GM19324 (cell line): ENCODE measurements at regions not wholly inside any gene's neighbourhood (a gene's known extent, or its start where the extent isn't known, plus 50 kb on each side); places are given as distances from the start of the nearest gene placed in this dataset.

Source experiments
- ATAC-seq: cut with Tn5 transposase; IDR thresholded peaks from one replicate; pipeline ENCODE4 v1.9.1; 2021; ENCODE audit warnings: mild to moderate bottlenecking, moderate library complexity; ENCODE audit not compliant: unreplicated experiment, low FRiP score

- no peak for ATAC-seq
These were observed 57.9 kb downstream of the NPY start for GRCh38 chr7:24341691-24342413.

- no peak for ATAC-seq
These were observed 59.6 kb downstream of the NPY start for GRCh38 chr7:24343614-24344013.

GRCh38 chr7:24346129-24346528 lies 62.1 kb downstream of the NPY start:
- no peak for ATAC-seq

GRCh38 chr7:24346716-24347115 lies 62.7 kb downstream of the NPY start:
- ATAC-seq = no peak

GRCh38 chr7:24349339-24349738 lies 65.3 kb downstream of the NPY start:
- ATAC-seq = no peak

GRCh38 chr7:24354456-24354855 lies 70.5 kb downstream of the NPY start:
- ATAC-seq = no peak

GRCh38 chr7:24356718-24357386 lies 72.9 kb downstream of the NPY start:
- no peak for ATAC-seq

GRCh38 chr7:24361001-24361400 lies 77.0 kb downstream of the NPY start:
- no peak for ATAC-seq

GRCh38 chr7:24365606-24366005 lies 81.6 kb downstream of the NPY start:
- ATAC-seq = no peak

GRCh38 chr7:24366876-24367275 lies 82.9 kb downstream of the NPY start:
- no peak for ATAC-seq

GRCh38 chr7:24368161-24368560 lies 84.2 kb downstream of the NPY start:
- ATAC-seq = no peak

- ATAC-seq = no peak
These were observed 86.6 kb downstream of the NPY start for GRCh38 chr7:24370541-24370940.

GRCh38 chr7:24372961-24373955 lies 89.3 kb downstream of the NPY start:
- ATAC-seq = no peak

- ATAC-seq = no peak
These were observed 95.1 kb downstream of the NPY start for GRCh38 chr7:24378871-24379616.

GRCh38 chr7:24381894-24382505 lies 98.0 kb downstream of the NPY start:
- ATAC-seq = no peak

- ATAC-seq = no peak
These were observed 99.1 kb downstream of the NPY start for GRCh38 chr7:24383055-24383454.

- ATAC-seq = no peak
These were observed 100.5 kb downstream of the NPY start for GRCh38 chr7:24384362-24385030.

GRCh38 chr7:24388212-24388611 lies 104.2 kb downstream of the NPY start:
- no peak for ATAC-seq

GRCh38 chr7:24390376-24391157 lies 106.6 kb downstream of the NPY start:
- ATAC-seq = no peak
